GM19395 (cell line): ENCODE measurements at regions not wholly inside any gene's neighbourhood (a gene's known extent, or its start where the extent isn't known, plus 50 kb on each side); places are given as distances from the start of the nearest gene placed in this dataset.
"Not testable (repeated sequence)": the region's sequence is repeated elsewhere in the genome, so short reads cannot be mapped to it uniquely, and the experiment has no call there.

Source experiments
- ATAC-seq: cut with Tn5 transposase; IDR thresholded peaks from one replicate; pipeline ENCODE4 v1.9.1; 2021; ENCODE audit warnings: mild to moderate bottlenecking, moderate library complexity; ENCODE audit not compliant: unreplicated experiment

GRCh38 chr18:1037776-1038175 is 133.1 kb downstream of the ADCYAP1 start:
- no peak for ATAC-seq

- ATAC-seq = no peak
Measured at GRCh38 chr18:1039421-1039820, 134.8 kb downstream of the ADCYAP1 start.

- not testable (repeated sequence) for ATAC-seq
Measured at GRCh38 chr18:1043039-1043438, 138.4 kb downstream of the ADCYAP1 start.

- no peak for ATAC-seq
Measured at GRCh38 chr18:1045658-1046057, 141.0 kb downstream of the ADCYAP1 start.

- ATAC-seq = no peak
Measured at GRCh38 chr18:1047406-1047805, 142.7 kb downstream of the ADCYAP1 start.

GRCh38 chr18:1048032-1048431 is 143.4 kb downstream of the ADCYAP1 start:
- no peak for ATAC-seq

GRCh38 chr18:1049173-1049572 is 144.5 kb downstream of the ADCYAP1 start:
- no peak for ATAC-seq

GRCh38 chr18:1050012-1050657 is 145.5 kb downstream of the ADCYAP1 start:
- ATAC-seq = no peak

- no peak for ATAC-seq
Measured at GRCh38 chr18:1052301-1052700, 147.6 kb downstream of the ADCYAP1 start.

GRCh38 chr18:1053331-1054315 is 149.0 kb downstream of the ADCYAP1 start:
- ATAC-seq = no peak

- no peak for ATAC-seq
Measured at GRCh38 chr18:1056404-1056803, 151.7 kb downstream of the ADCYAP1 start.

- no peak for ATAC-seq
Measured at GRCh38 chr18:1057367-1057766, 152.7 kb downstream of the ADCYAP1 start.

- no peak for ATAC-seq
Measured at GRCh38 chr18:1062588-1062987, 157.9 kb downstream of the ADCYAP1 start.

GRCh38 chr18:1075322-1075721 is 170.7 kb downstream of the ADCYAP1 start:
- no peak for ATAC-seq

- no peak for ATAC-seq
Measured at GRCh38 chr18:1075876-1076275, 171.2 kb downstream of the ADCYAP1 start.

GRCh38 chr18:1078301-1078700 is 173.6 kb downstream of the ADCYAP1 start:
- ATAC-seq = no peak

GRCh38 chr18:1083675-1084074 is 179.0 kb downstream of the ADCYAP1 start:
- ATAC-seq = not testable (repeated sequence)

- ATAC-seq = no peak
Measured at GRCh38 chr18:1090758-1091157, 186.1 kb downstream of the ADCYAP1 start.

- no peak for ATAC-seq
Measured at GRCh38 chr18:1092228-1092627, 187.6 kb downstream of the ADCYAP1 start.

- ATAC-seq = no peak
Measured at GRCh38 chr18:1094409-1094808, 189.7 kb downstream of the ADCYAP1 start.

GRCh38 chr18:1097991-1098735 is 193.5 kb downstream of the ADCYAP1 start:
- ATAC-seq = not testable (repeated sequence)
